Vagina (tissue), 2 donors: ENCODE measurements at regions not wholly inside any gene's neighbourhood (a gene's known extent, or its start where the extent isn't known, plus 50 kb on each side); places are given as distances from the start of the nearest gene placed in this dataset.

Experiments used
- POLR2A ChIP-seq, 2 donors: fragments of 450-650 bp; IDR thresholded peaks; one replicate each; pipeline ENCODE4 v1.6.1; 2017; ENCODE audit warnings: antibody characterized with exemption in 2 of 2, mild to moderate bottlenecking in 2 of 2, moderate library complexity in 2 of 2
- POLR2AphosphoS5 ChIP-seq, 2 donors: sonication (generic); formaldehyde crosslinking; IDR thresholded peaks; one replicate each; pipeline ENCODE4 v1.9.0; 2017; ENCODE audit warnings: antibody characterized with exemption in 2 of 2, mild to moderate bottlenecking in 2 of 2, low read depth in 1 of 2; ENCODE audit not compliant: insufficient read depth in 1 of 2
- TF ChIP-seq, protein P1 (sequence below), 3 experiments: fragments of 450-650 bp in 2 of 3; fragments of 200-600 bp in 1 of 3; sonication (generic) in 1 of 3; IDR thresholded peaks; one replicate each; pipeline ENCODE4 v1.5.1; 2017 to 2019; ENCODE audit warnings: antibody characterized with exemption in 3 of 3, mild to moderate bottlenecking in 2 of 3, moderate library complexity in 2 of 3

GRCh38 chr20:7379621-7380220, 560.5 kb downstream of the HAO1 start:
- TF ChIP-seq, protein P1, sequence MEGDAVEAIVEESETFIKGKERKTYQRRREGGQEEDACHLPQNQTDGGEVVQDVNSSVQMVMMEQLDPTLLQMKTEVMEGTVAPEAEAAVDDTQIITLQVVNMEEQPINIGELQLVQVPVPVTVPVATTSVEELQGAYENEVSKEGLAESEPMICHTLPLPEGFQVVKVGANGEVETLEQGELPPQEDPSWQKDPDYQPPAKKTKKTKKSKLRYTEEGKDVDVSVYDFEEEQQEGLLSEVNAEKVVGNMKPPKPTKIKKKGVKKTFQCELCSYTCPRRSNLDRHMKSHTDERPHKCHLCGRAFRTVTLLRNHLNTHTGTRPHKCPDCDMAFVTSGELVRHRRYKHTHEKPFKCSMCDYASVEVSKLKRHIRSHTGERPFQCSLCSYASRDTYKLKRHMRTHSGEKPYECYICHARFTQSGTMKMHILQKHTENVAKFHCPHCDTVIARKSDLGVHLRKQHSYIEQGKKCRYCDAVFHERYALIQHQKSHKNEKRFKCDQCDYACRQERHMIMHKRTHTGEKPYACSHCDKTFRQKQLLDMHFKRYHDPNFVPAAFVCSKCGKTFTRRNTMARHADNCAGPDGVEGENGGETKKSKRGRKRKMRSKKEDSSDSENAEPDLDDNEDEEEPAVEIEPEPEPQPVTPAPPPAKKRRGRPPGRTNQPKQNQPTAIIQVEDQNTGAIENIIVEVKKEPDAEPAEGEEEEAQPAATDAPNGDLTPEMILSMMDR (IDR thresholded peaks at IDR 0.05): no peak
- TF ChIP-seq POLR2A (IDR thresholded peaks at IDR 0.05) (no peak), POLR2AphosphoS5 (IDR thresholded peaks at IDR 0.05; ENCODE audit: insufficient read depth in 1 of 2, low read depth in 1 of 2) (no peak)
